ENCODE measurements at regions not wholly inside any gene's neighbourhood (a gene's known extent, or its start where the extent isn't known, plus 50 kb on each side); places are given as distances from the start of the nearest gene placed in this dataset.

DNA sequence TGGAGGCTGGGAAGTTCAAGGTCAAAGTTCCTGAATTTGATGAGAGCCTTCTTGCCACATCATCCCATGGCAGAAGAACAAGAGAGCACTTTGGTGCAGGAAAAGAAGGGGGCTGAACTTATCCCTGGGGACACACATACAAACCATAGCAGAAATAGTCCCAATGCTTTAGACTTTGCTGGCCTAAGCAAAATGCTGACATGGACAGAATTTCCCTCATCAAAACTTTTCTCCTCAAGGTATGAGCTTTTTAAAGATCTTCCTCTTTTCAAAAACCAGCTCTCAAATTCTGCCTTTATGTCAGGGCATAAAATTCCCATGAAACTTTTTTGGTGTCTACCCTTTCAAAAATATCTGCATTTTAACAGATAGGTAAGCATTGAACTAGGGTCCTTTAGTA, 341.8 kb upstream of the SMARCA2 start:
- DNase-seq, result no peak

DNA sequence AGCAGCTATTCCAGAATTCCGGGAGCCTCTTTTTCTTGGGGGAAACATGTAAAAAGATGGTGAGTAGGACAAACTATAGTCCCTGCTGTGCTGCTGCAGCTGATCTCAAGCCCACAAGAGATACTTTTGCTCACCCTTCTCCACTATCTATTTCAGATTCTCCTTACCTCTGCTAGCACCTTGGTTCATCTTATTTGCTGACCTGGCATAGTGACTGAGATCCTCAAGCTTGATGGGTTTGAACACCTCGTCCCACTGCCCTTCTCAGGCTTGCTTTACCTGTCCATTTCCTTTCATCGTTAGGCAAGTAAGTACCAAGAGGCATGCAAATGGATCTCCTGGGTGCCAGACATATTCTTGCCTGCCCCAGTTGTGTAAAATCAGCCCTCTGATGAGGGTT, 338.4 kb upstream of the SMARCA2 start:
- DNase-seq, result no peak

DNA sequence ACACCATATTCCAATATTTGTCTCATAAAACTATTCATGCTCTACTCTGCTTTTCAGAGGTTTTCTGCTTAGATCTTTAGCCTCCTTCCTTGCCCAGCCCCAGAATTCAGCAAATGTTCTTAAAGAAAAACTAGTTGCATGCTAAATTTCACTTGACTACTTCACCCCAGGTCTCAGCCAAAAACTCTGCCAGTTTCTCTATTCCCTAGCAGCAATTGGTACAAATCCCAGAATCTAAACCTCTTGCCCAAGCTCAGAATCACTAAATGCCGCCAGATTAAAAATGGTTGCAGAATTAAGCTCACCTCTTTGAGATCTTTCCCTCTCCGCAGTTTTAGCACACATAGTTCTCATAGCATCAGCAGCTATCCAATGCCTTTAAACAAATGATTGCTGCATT, 331.2 kb upstream of the SMARCA2 start:
- DNase-seq, result no peak

DNA sequence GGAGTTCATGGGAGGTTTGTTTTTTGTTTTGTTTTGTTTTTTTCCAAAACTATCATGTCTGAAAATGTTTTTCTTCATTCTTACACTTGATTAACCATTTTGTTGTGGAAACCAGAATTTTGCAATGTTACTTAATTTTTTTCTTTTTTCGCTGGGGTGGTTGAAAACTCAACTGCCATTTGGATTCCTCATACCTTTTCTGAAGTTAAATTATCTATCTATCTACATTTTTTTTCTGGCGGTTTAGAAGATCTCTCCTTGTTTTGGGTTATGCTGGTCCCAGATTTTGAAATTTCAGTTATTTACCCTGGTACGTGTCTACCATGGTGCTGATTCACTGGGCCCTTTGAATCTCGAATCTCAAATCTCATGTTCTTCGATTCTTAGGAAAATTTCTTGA, 316.2 kb upstream of the SMARCA2 start:
- no peak for DNase-seq

DNA sequence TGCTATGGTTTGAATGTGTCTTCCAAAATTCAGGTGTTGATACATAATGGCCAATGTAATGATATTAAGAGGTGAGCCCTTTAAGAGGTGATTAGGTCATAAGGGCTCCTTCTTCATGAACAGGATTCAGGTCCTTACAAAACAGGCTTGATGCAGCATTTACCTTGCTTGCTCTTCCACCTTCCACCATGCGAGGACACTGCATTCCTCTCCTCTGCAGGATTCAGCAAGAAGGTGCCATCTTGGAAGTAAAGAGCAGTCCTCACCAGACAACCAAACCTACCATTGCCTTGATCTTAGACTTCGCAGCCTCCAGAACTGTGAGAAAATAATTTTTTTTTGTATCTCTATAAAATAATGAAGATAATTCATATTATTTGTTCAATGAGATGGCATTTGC, 314.0 kb upstream of the SMARCA2 start:
- DNase-seq, result no peak

DNA sequence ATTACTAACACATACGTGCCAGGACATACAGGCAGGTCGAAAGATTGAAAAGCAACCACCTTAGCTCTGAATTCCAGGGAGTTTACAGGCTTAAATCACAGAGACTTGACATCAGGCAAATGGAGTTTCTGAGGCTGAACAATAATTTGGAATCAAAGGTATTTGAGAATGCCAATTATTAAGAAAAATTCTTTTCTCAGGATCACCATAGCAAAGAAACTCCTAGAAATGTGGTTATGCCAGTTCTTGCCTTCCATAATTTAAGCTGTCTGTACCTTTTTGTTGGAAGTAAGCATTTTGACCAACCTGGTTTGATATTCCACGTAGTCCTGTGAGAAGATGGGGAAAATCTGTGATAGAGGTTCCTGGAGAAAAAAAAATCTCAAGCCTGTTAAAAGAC, 312.4 kb upstream of the SMARCA2 start:
- no peak for DNase-seq

DNA sequence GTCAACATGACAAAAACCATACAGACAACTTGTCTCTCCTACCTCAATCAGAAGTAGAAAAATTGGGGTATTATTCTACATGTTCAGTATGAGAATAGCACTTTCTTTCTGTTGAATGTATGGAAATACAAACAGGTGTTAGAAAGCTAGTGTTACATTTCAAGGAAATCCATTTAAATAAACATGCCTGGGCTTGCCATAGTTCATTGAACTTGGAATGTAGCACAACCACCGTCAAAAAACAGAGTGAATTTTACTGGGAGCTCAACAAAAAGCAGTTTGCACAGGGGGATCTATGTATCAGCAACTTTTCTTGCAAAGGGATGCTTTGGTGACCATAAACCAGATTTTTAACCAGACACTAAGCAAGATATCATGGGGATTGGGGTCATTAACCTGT, 307.9 kb upstream of the SMARCA2 start:
- DNase-seq, result no peak

DNA sequence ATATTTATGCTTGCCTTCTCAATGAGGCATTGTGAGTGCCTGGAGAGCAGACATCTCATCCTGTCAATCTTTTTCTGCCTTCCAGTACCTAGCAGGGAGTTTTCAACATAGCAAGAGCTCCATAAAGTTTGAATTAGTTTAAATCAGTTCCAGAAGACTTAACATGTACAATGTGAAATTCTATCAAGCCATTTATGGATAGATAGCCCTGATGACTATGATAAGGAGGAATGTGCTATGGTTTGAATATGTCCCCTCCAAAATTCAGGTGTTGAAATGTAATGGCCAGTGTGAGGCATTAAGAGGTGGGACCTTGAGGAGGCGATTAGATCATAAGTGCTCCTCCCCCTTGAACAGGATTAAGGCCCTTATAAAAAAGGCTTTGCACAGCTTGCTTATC, 306.9 kb upstream of the SMARCA2 start:
- no peak for DNase-seq

DNA sequence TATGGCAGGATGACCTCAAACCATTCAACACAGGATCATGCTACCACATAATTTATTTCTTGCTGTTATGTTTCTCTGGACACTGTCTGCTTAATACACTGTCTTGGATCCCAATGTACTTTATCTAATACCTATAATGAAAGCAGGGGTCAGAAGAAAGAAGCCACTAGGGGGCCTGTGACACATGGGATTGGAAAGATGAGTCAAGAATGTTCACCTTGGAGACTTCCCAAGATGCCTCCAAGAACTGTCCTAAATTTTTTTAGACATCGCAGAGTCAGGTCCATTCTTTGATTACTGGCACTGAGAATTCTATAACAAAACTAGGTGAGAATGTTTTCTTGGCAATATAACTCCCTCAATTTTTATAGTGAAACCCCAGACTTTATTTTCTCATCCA, 305.8 kb upstream of the SMARCA2 start:
- no peak for DNase-seq

DNA sequence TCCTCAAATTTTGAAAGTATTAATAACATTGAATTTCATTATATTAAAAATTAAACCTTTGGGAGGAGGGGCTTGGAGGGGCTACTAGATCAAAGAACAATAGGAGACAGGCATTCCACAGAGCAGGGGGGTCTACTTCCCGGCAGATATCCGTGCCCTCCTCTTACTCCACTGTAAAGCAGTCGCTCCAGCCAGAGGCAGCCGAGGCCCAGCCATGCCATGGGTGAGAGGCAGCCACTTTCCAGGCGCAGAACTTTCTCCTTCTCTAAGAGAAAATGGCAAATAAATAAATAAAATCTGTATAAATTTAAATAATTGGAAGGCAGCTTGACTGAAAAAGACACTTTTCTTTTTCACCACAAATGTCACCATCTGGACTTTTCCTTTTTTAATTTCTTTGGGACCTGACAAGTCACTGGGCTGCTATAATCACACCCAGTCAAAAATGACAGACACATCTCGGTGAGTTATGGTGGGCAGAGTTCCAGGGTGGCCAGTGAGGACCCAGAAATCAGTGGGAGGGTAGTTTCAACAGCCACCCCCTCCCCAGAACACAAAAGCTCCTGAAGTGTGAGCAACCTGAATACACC, 302.2 kb upstream of the SMARCA2 start:
- no peak for DNase-seq

DNA sequence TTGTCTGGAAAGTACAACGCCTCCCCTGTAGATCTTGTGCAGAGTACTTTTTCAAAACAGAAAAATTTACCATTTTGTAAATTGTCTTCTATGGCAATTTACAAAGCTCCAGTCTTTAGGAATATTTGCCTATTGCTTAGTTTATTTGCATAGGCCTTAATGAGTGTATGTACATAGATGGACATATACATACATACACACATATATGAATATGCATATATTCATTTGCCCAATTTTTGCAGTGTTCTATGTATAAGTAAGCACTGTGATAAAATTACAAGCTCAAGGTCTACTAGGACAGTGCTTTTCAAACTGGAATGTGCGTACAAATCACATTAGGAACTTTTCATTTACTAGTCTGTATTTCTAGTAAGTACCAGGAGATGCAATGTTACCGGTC, 301.3 kb upstream of the SMARCA2 start:
- no peak for DNase-seq

DNA sequence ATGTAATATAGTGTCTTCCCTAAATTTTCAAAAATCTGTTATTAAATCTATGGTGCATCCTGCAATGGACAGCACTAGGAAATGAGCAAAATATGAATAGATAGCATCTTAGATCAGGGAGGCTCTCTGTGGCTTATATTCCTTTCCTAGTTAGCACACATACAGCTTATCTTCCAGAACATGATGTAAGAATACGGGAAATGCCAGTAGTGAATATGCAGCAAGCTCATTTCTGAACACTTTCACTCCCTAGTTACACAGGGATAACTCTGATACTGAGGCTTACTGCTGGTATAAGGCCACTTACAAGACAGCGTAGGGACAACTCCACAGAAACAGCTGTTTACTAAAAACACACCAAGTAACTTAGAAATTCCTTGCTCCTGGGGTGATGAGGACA, 297.3 kb upstream of the SMARCA2 start:
- DNase-seq, result no peak

DNA sequence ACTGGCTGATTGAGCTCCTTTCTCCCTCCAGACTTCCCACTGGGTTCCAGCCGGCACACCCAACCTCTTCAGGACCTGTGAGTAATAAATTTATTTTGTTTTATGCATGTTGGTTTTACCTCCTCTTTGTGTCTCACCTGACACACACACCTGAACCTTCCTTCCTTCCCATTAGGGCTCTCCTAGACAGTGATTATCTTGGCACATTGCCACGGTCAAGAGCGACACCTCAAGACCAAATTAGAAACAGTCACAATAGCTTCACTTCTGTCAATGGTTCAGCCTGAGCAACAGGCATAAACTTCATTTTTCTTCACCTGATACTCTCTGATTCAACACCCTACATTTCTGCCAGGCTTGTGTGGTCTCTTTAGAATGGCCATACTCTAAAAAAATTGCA, 296.3 kb upstream of the SMARCA2 start:
- no peak for DNase-seq

DNA sequence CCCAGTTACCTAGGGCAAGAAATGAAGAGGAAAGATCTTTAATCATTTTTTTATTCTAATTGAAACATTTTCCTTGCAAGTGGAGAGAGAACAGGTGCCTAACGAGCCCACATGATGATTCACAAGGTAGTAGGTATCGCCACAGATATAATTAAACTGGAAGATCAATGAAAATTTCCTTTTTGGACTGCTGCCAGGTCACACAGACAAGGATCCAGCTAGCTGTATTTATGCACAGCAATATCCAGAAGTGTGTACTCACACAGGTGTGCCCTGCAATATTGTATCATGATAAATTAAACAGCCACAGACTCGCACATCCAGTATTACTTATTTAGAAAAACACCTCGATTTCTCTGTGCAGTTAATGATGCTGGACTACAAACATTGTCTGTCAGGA, 294.0 kb upstream of the SMARCA2 start:
- no peak for DNase-seq

DNA sequence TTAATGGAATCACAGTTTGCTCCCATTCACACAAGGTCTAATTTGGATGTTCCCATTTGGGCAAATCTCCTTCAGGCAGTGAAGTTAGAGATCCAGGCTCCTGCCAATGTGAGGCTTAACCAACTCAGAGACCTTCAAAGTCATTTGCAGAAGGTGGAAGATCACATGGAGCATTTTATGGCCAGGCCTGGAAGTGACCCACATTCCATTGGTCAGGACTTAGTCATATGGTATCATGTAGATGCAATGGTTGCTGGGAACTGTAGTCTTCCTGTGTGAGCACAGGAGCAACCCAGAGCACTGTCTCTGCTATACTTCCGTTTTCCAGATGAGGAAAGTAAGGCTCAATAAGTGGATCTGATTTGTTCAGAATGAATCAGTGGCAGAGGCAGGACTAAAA, 292.7 kb upstream of the SMARCA2 start:
- DNase-seq, result no peak

DNA sequence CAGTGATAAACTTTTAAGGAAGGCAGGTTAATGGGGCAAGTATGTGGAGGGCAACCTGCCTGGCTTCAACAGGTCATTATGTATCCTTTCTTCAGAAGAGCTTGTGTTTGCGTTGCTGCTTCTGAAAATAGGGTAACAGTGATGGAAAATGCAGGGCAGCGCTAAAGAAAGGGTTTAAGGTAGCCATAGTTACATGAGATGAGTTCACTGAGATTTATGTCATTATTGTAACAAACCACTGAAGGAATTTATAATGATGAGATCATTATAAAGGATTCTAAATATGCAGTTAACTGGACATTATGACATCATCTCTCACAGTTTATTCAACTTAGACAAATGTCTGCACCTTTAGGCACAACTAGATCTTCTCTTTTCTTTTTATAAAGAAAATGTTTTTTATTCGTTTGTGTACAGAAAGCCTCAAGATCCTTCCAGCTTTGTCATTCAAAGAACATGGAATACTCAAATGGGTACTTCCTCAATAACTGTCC, 291.6 kb upstream of the SMARCA2 start:
- no peak for DNase-seq

DNA sequence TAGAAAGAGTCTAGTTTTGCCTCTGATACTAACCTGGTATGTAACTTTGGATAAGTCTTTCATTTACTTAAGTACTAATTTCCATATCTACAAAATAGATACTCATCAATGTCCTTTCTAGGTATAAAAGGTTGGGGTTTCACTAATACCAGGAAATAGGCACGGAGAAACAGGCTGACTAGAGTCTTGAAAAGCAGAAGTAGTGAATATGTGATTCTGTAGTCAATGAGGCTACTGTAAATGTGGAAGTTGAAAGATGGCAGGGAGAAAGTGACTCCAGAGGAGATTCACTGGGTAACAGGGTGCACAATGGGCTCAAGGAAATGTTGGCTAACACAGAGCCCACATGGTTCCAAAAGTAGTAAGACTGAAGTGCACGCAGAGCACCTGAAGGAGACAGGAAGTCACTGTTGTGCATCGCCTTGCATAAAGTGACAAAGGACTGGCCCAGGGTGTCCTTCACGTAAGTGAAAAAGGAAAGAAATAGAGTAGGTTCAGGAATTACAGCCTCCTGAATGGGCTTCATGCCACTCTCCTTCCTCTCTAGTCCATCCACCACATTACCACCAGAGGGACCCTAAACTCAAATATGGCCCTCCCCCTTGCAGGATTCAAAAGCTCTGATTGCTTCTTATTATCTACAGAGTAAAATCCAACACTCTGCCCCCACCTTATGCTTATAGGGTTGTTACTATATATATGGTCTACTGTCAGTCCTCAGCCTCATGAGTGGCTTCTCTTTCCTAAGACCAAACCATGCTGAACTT, 288.0 kb upstream of the SMARCA2 start:
- DNase-seq, result no peak

DNA sequence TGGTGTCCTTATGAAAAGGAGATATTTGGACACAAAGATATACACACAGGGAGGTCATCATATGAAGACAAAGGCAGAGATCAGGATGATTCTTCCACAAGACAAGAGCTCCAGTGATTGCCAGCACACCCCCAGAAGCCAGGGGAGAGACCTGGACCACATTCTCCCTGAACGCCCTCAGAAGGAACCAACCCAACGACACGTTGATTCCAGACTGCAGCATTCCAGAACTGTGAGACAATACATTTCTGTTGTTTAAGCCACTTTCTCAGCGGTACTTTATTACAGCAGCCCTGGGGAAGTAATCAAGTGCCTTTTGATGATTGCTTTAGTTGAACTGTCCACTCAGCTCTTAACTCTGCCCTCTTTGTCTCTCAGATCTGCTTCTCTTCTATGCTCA, 285.5 kb upstream of the SMARCA2 start:
- no peak for DNase-seq

DNA sequence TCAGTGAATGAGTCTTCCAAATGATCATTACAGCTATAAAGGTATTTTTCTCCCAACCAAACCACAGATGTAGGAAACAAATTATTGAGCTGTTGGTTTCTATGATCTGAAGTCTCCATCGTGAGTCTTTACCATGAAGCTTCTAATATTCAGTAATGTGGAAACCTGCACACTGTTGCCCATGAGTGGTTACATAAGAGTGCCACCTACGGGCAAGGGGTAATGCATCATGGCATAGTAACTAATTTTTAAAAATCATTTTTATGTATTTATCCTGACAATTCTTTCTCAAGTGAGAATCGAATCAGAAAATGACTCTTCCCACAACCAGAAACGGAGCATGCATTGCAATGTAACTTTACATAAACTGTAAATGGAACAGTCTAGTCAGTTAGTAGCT, 282.5 kb upstream of the SMARCA2 start:
- DNase-seq, result no peak

DNA sequence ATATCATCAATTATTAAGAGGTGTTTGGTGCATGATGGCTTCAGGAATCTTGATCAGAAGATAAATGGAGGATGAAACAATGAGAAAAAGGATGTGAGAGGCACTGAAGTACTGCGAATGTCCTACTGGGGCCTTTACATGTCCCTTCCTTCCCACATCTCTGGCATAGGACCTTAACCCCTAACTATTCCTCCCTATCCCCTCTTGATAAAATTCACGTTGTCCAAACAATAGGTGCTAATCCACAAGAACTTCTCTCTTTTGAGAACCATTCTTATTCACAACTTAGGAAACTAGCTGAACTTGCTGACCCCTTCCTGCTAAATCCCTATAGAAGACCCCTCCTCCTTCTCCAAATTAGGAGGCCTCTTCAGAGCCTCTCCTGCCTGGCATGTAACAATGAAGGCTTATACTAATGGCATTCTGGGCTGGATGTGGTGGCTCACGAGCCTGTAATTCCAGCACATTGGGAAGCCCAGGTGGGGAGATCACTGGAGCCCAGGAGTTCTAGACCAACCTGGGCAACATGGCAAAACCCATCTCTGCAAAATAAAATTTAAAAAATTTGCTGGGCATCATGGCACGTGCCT, 276.5 kb upstream of the SMARCA2 start:
- no peak for DNase-seq

DNA sequence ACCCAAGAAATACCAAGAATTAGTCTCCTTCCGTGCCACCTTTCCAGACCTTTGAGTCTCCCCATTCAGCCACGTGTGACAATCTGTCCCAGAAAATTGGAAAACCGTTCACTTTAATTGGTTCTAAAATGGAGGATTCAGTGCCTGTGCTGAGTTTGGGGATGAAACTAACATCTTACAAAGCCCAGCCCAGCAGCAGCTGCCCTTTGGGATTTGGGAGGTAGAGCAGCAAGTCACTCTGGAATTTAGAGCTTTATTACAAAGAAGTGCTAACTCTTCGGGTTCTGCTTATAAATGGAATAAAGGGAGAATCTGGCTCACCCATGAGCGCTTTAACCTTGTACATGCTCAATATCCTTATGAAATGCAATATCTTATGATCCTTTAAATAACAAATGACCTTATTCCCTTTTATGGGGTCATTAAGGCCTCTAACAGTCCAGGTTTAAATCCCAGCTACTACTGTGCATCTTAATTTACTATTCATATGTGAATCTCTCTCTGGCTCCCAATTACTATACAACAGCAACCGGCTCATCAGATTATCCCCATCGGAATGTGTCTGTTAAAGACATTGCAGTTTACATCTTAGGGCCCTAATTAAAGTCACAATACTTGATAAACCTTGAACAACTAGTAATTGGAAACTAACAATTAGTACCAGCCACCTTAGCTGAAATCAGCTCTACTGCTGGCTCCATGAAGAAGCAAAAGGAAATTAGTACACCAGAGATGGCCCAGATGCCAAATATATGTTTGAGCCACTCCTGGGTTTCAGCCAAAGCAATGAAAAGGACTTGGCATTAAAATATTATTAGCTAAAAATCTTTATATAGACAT, 271.8 kb upstream of the SMARCA2 start:
- no peak for DNase-seq

DNA sequence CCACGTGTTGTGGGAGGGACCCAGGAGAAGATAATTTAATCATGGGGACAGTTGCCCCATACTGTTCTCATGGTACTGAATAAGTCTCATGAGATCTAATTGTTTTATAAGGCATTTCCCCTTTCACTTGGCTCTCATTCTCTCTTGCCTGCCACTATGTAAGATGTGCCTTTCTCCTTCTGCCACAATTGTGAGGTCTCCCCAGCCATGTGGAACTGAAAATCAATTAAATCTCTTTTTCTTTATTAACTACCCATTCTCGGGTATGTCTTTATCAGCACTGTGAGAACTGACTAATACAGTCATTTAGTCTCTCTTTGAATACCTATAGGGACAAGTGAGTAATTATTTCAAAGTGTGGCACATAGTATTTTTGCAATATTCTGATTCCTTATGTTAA, 269.2 kb upstream of the SMARCA2 start:
- no peak for DNase-seq

Measured in hypothalamus (tissue), 51 donors.